ENCODE measurements at regions not wholly inside any gene's neighbourhood (a gene's known extent, or its start where the extent isn't known, plus 50 kb on each side); places are given as distances from the start of the nearest gene placed in this dataset.
"Not testable (repeated sequence)": the region's sequence is repeated elsewhere in the genome, so short reads cannot be mapped to it uniquely, and the experiment has no call there.

DNA sequence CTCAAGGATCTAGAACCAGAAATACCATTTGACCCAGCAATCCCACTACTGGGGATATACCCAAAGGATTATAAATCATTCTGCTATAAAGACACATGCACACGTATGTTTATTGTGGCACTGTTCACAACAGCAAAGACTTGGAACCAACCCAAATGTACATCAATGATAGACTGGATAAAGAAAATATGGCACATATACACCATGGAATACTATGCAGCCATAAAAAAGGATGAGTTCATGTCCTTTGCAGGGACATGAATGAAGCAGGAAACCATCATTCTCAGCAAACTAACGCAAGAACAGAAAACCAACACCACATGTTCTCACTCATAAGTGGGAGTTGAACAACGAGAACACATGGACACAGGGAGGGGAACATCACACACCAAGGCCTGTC is 154.0 kb upstream of the F9 start:
- H3K9me3 ChIP-seq (ENCODE audit: low read length); FAIRE-seq; H3K36me3 ChIP-seq (replicated peaks in 1 of 2; ENCODE audit: control insufficient read depth in 1 of 2, insufficient read depth in 2 of 2, low read length in 2 of 2); H2AFZ ChIP-seq (ENCODE audit: low read length); H3K4me3 ChIP-seq (replicated peaks in 1 of 3; ENCODE audit: insufficient read depth in 1 of 3, low read depth in 2 of 3, low read length in 3 of 3); H3K27me3 ChIP-seq (ENCODE audit: control insufficient read depth in 1 of 2, insufficient read depth in 2 of 2, low read length in 2 of 2); in situ Hi-C loops (cut with HindIII; ENCODE audit: extremely low pct_ligation_motif_present, low pct_unique_long_range_greater_than_20kb); POLR2A ChIA-PET; BruUV-seq (replicated peaks); DNase-seq (ENCODE audit: low spot score); H3K79me2 ChIP-seq (ENCODE audit: insufficient read depth, low read length); H3K4me1 ChIP-seq (ENCODE audit: insufficient read depth, low read length); H3K27ac ChIP-seq (ENCODE audit: extremely low read length, insufficient read depth, low read length); H3K9ac ChIP-seq (ENCODE audit: insufficient read depth, low read depth, low read length); ATAC-seq; intact Hi-C loops (cut with micrococcal nuclease; ENCODE audit: unreplicated experiment); H3K4me2 ChIP-seq (ENCODE audit: low read depth, low read length); H4K20me1 ChIP-seq (ENCODE audit: insufficient read depth, low read length); CTCF ChIA-PET (ENCODE audit: low intra/inter-chr PET ratio, low total read pairs): not testable (repeated sequence)
- WGBS (ENCODE audit: low lambda C conversion rate): 7% methylated on average over 3 of the region's 3 CpGs

DNA sequence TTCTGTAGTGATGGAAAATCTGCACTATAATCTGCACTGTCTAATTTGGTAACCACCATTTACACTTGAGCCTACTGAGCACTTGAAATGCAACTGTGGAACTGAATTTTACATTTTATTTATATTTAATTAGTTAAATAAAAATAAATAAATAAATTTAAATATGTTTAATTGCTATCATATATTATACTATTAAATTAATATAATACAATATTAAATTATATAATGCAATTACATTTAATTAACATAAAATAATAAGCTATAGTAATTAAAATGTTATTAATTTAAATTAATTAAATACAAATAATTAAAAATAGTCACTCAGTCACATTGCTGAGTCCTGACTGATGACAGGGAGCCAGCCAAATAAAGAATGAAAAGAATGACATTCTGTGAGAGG is 170.2 kb upstream of the F9 start:
- H3K9me3 ChIP-seq (ENCODE audit: low read length): peaks cover 2% of the 10 kb centered on the region; the same call in 1 of the 2 replicates
- intact Hi-C loops (cut with micrococcal nuclease; ENCODE audit: unreplicated experiment) (no loop called here), in situ Hi-C loops (cut with HindIII; ENCODE audit: extremely low pct_ligation_motif_present, low pct_unique_long_range_greater_than_20kb) (no loop called here)
- FAIRE-seq: no peak
- no peak for DNase-seq (ENCODE audit: low spot score)
- H2AFZ ChIP-seq (ENCODE audit: low read length): no peak overlapping the region
- no peak overlapping the region for H3K4me2 ChIP-seq (ENCODE audit: low read depth, low read length)
- no TSS peak for BruUV-seq (replicated peaks)
- no peaks in the 10 kb centered on the region for H3K27me3 ChIP-seq (ENCODE audit: control insufficient read depth in 1 of 2, insufficient read depth in 2 of 2, low read length in 2 of 2)
- no peak overlapping the region for H3K27ac ChIP-seq (ENCODE audit: extremely low read length, insufficient read depth, low read length)
- no peak for ATAC-seq
- no peak overlapping the region for H3K4me3 ChIP-seq (replicated peaks in 1 of 3; ENCODE audit: insufficient read depth in 1 of 3, low read depth in 2 of 3, low read length in 3 of 3)
- TF ChIP-seq ZNF207 (IDR thresholded peaks at IDR 0.05; ENCODE audit: borderline replicate concordance): no peak
- TF ChIP-seq, protein P1, sequence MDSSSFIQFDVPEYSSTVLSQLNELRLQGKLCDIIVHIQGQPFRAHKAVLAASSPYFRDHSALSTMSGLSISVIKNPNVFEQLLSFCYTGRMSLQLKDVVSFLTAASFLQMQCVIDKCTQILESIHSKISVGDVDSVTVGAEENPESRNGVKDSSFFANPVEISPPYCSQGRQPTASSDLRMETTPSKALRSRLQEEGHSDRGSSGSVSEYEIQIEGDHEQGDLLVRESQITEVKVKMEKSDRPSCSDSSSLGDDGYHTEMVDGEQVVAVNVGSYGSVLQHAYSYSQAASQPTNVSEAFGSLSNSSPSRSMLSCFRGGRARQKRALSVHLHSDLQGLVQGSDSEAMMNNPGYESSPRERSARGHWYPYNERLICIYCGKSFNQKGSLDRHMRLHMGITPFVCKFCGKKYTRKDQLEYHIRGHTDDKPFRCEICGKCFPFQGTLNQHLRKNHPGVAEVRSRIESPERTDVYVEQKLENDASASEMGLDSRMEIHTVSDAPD (CRISPR knock-in tag; IDR thresholded peaks at IDR 0.05): no peak
- ChIA-PET POLR2A (no interaction called here), CTCF (ENCODE audit: low intra/inter-chr PET ratio, low total read pairs) (no interaction called here)
- H3K79me2 ChIP-seq (ENCODE audit: insufficient read depth, low read length): no peaks in the 10 kb centered on the region
- H3K9ac ChIP-seq (ENCODE audit: insufficient read depth, low read depth, low read length): no peak overlapping the region
- no peaks in the 10 kb centered on the region for H3K4me1 ChIP-seq (ENCODE audit: insufficient read depth, low read length)
- no peaks in the 10 kb centered on the region for H3K36me3 ChIP-seq (replicated peaks in 1 of 2; ENCODE audit: control insufficient read depth in 1 of 2, insufficient read depth in 2 of 2, low read length in 2 of 2)
- no peaks in the 10 kb centered on the region for H4K20me1 ChIP-seq (ENCODE audit: insufficient read depth, low read length)

GRCh38 chrX:139342594-139342991 is 187.9 kb upstream of the F9 start:
- in situ Hi-C loops (cut with HindIII; ENCODE audit: extremely low pct_ligation_motif_present, low pct_unique_long_range_greater_than_20kb); intact Hi-C loops (cut with micrococcal nuclease; ENCODE audit: unreplicated experiment); CTCF ChIA-PET (ENCODE audit: low intra/inter-chr PET ratio, low total read pairs); BruUV-seq (replicated peaks); H2AFZ ChIP-seq (ENCODE audit: low read length); DNase-seq (ENCODE audit: low spot score); H3K79me2 ChIP-seq (ENCODE audit: insufficient read depth, low read length); H3K27ac ChIP-seq (ENCODE audit: extremely low read length, insufficient read depth, low read length); ATAC-seq; H3K4me1 ChIP-seq (ENCODE audit: insufficient read depth, low read length); H3K27me3 ChIP-seq (ENCODE audit: control insufficient read depth in 1 of 2, insufficient read depth in 2 of 2, low read length in 2 of 2); FAIRE-seq; H3K36me3 ChIP-seq (replicated peaks in 1 of 2; ENCODE audit: control insufficient read depth in 1 of 2, insufficient read depth in 2 of 2, low read length in 2 of 2); H3K9ac ChIP-seq (ENCODE audit: insufficient read depth, low read depth, low read length); H4K20me1 ChIP-seq (ENCODE audit: insufficient read depth, low read length); H3K4me2 ChIP-seq (ENCODE audit: low read depth, low read length); H3K9me3 ChIP-seq (ENCODE audit: low read length); H3K4me3 ChIP-seq (replicated peaks in 1 of 3; ENCODE audit: insufficient read depth in 1 of 3, low read depth in 2 of 3, low read length in 3 of 3); POLR2A ChIA-PET: not testable (repeated sequence)
- 4% methylated on average over 1 of the region's 4 CpGs for WGBS (ENCODE audit: low lambda C conversion rate)

DNA sequence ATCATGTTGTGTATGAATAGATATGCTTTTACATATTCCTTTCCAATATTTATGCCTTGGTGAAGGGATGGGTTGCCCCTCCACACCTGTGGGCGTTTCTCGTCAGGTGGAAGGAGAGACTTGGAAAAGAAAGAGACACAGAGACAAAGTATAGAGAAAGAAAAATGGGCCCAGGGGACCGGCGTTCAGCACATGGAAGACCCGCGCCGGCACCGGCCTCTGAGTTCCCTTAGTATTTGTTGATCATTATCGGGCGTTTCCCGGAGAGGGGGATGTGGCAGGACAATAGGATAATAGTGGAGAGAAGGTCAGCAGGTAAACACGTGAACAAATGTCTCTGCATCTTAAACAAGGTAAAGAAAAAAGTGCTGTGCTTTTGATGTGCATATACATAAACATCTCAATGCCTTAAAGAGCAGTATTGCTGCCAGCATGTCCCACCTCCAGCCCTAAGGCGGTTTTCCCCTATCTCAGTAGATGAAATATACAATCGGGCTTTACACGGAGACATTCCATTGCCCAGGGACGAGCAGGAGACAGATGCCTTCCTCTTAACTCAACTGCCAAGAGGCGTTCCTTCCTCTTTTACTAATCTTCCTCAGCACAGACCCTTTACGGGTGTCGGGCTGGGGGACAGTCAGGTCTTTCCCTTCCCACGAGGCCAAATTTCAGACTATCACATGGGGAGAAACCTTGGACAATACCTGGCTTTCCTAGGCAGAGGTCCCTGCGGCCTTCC is 188.5 kb upstream of the F9 start:
- intact Hi-C loops (cut with micrococcal nuclease; ENCODE audit: unreplicated experiment): not testable (repeated sequence)

More for the DNA sequence above, 188.5 kb upstream of the F9 start:
- H3K9me3 ChIP-seq (ENCODE audit: low read length); H3K4me2 ChIP-seq (ENCODE audit: low read depth, low read length); ATAC-seq; H3K27ac ChIP-seq (ENCODE audit: extremely low read length, insufficient read depth, low read length); H3K79me2 ChIP-seq (ENCODE audit: insufficient read depth, low read length); H2AFZ ChIP-seq (ENCODE audit: low read length); H3K4me1 ChIP-seq (ENCODE audit: insufficient read depth, low read length); H3K36me3 ChIP-seq (replicated peaks in 1 of 2; ENCODE audit: control insufficient read depth in 1 of 2, insufficient read depth in 2 of 2, low read length in 2 of 2); H3K4me3 ChIP-seq (replicated peaks in 1 of 3; ENCODE audit: insufficient read depth in 1 of 3, low read depth in 2 of 3, low read length in 3 of 3); H3K9ac ChIP-seq (ENCODE audit: insufficient read depth, low read depth, low read length); BruUV-seq (replicated peaks); in situ Hi-C loops (cut with HindIII; ENCODE audit: extremely low pct_ligation_motif_present, low pct_unique_long_range_greater_than_20kb); DNase-seq (ENCODE audit: low spot score); H3K27me3 ChIP-seq (ENCODE audit: control insufficient read depth in 1 of 2, insufficient read depth in 2 of 2, low read length in 2 of 2); POLR2A ChIA-PET; CTCF ChIA-PET (ENCODE audit: low intra/inter-chr PET ratio, low total read pairs); FAIRE-seq; H4K20me1 ChIP-seq (ENCODE audit: insufficient read depth, low read length): not testable (repeated sequence)
- WGBS (ENCODE audit: low lambda C conversion rate): 15% methylated on average over 14 of the region's 21 CpGs

All from HepG2 (cell line).